ENCODE measurements at regions not wholly inside any gene's neighbourhood (a gene's known extent, or its start where the extent isn't known, plus 50 kb on each side); places are given as distances from the start of the nearest gene placed in this dataset.

DNA sequence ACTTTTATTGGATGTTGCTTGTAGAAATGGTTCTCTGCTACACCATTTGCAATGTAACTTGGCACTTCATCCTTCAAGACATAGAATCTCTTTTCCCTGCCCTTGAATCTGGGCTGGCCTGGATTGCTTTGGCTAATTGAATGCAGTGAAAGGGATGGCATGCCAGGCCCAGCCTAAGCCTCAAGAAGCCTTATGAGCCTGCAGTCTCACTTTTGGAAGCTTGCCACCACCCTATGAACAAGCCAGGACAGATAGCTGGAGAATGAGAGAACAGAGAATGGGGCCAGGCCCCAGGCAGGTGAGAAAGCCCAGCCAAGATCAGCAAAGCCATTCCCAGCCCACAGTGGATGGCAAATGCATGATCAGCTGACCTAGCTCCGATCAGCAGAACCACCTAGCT lies 117.0 kb upstream of the ADRA1D start:
- dilution Hi-C loops (cut with MboI; ENCODE audit: extremely low pct_ligation_motif_present, low sequenced_read_pairs): no loop called here
- CTCF ChIA-PET: no interaction called here

More for the DNA sequence above, 117.0 kb upstream of the ADRA1D start:
- no peaks in the 10 kb centered on the region for H3K79me2 ChIP-seq (ENCODE audit: control insufficient read depth, insufficient read depth, low read length)
- no peak overlapping the region for H2AFZ ChIP-seq (ENCODE audit: low read depth, low read length)
- no peaks in the 10 kb centered on the region for H3K36me3 ChIP-seq (ENCODE audit: control insufficient read depth in 2 of 2, extremely low read depth in 1 of 2, insufficient read depth in 2 of 2, low read length in 2 of 2)
- BruUV-seq (replicated peaks): no TSS peak
- POLR2A ChIA-PET: no interaction called here
- peaks cover 0 to 3% of the 10 kb centered on the region in 2 experiments for H3K27me3 ChIP-seq (ENCODE audit: control insufficient read depth in 2 of 2, insufficient read depth in 2 of 2, low read length in 2 of 2)
- intact Hi-C loops (cut with micrococcal nuclease): no loop called here
- DNase-seq (ENCODE audit: low read depth, low spot score) (no peak), FAIRE-seq (no peak)
- no peaks in the 10 kb centered on the region for H4K20me1 ChIP-seq (replicated peaks; ENCODE audit: control insufficient read depth, extremely low read depth, insufficient read depth, low read length)
- peaks cover 4% of the 10 kb centered on the region for H3K4me1 ChIP-seq (ENCODE audit: control insufficient read depth, extremely low read depth, insufficient read depth, low read length)
- no peak overlapping the region for H3K4me2 ChIP-seq (ENCODE audit: insufficient read depth, low read length)
- TF ChIP-seq POLR2A (IDR thresholded peaks at IDR 0.05; ENCODE audit: low read depth, low read length): no peak
- TF ChIP-seq GATA2 (IDR thresholded peaks at IDR 0.05; ENCODE audit: insufficient read depth, insufficient read length, low read depth, low read length): no peak
- TF ChIP-seq EZH2 (IDR thresholded peaks at IDR 0.05; ENCODE audit: borderline replicate concordance, low read depth, low read length, severe bottlenecking): no peak
- TF ChIP-seq MYC (IDR thresholded peaks at IDR 0.05; ENCODE audit: low read depth, low read length): no peak
- TF ChIP-seq POLR2AphosphoS5 (IDR thresholded peaks at IDR 0.05; ENCODE audit: insufficient read depth, low read depth, low read length): no peak
- TF ChIP-seq, protein P1, sequence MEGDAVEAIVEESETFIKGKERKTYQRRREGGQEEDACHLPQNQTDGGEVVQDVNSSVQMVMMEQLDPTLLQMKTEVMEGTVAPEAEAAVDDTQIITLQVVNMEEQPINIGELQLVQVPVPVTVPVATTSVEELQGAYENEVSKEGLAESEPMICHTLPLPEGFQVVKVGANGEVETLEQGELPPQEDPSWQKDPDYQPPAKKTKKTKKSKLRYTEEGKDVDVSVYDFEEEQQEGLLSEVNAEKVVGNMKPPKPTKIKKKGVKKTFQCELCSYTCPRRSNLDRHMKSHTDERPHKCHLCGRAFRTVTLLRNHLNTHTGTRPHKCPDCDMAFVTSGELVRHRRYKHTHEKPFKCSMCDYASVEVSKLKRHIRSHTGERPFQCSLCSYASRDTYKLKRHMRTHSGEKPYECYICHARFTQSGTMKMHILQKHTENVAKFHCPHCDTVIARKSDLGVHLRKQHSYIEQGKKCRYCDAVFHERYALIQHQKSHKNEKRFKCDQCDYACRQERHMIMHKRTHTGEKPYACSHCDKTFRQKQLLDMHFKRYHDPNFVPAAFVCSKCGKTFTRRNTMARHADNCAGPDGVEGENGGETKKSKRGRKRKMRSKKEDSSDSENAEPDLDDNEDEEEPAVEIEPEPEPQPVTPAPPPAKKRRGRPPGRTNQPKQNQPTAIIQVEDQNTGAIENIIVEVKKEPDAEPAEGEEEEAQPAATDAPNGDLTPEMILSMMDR (IDR thresholded peaks at IDR 0.05; ENCODE audit: extremely low read depth in 1 of 2, insufficient read depth in 1 of 2, low read depth in 1 of 2, low read length in 2 of 2): no peak
- no peak for TF ChIP-seq JUN (IDR thresholded peaks at IDR 0.05; ENCODE audit: borderline replicate concordance, insufficient read depth, insufficient read length, low read depth)
- TF ChIP-seq, protein P2, sequence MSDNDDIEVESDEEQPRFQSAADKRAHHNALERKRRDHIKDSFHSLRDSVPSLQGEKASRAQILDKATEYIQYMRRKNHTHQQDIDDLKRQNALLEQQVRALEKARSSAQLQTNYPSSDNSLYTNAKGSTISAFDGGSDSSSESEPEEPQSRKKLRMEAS (IDR thresholded peaks at IDR 0.05; ENCODE audit: insufficient read depth, insufficient read length): no peak
- no peak for TF ChIP-seq FOS (IDR thresholded peaks at IDR 0.05; ENCODE audit: borderline replicate concordance, insufficient read depth, low read length)
- no peaks in the 10 kb centered on the region for H3K9me1 ChIP-seq (replicated peaks; ENCODE audit: control insufficient read depth, extremely low read depth, insufficient read depth, low read length)
- H3K9ac ChIP-seq (replicated peaks; ENCODE audit: extremely low read depth, insufficient read depth, low read length): no peak overlapping the region
- no peak overlapping the region for H3K4me3 ChIP-seq (replicated peaks in 1 of 3; ENCODE audit: insufficient read depth in 1 of 3, low read depth in 1 of 3, low read length in 3 of 3)
- H3K27ac ChIP-seq (ENCODE audit: insufficient read depth, low read depth, low read length): no peak overlapping the region
- H3K9me3 ChIP-seq (replicated peaks; ENCODE audit: control insufficient read depth, insufficient read depth, low read length): no peaks in the 10 kb centered on the region
